H9 (cell line): ENCODE measurements at regions not wholly inside any gene's neighbourhood (a gene's known extent, or its start where the extent isn't known, plus 50 kb on each side); places are given as distances from the start of the nearest gene placed in this dataset.

Experiments used
- DNase-seq: peaks from one replicate; pipeline ENCODE4 v3.0.0-alpha.2; 2017
- H2AFZ ChIP-seq: one replicate; pipeline ENCODE4 v1.6.1; 2013; ENCODE audit warnings: mild to moderate bottlenecking, low read length, control low read depth, moderate library complexity
- H2AK5ac ChIP-seq: 2 replicates; pipeline ENCODE4 v1.6.1; 2013; ENCODE audit warnings: low read length, control low read depth, mixed read lengths; ENCODE audit not compliant: insufficient read length
- H2BK120ac ChIP-seq: one replicate; pipeline ENCODE4 v1.6.1; 2013; ENCODE audit warnings: low read depth, mild to moderate bottlenecking, low read length, control low read depth, inconsistent platforms; ENCODE audit not compliant: poor library complexity, severe bottlenecking
- H2BK12ac ChIP-seq: 2 replicates; pipeline ENCODE4 v1.6.1; 2013; ENCODE audit warnings: low read length, control low read depth, mixed read lengths, low read depth; ENCODE audit not compliant: insufficient read length
- H2BK15ac ChIP-seq: 2 replicates; pipeline ENCODE4 v1.6.1; 2013; ENCODE audit warnings: low read depth, low read length, control low read depth
- H2BK20ac ChIP-seq: one replicate; pipeline ENCODE4 v1.6.1; 2013; ENCODE audit warnings: low read depth, mild to moderate bottlenecking, low read length, control low read depth, inconsistent platforms; ENCODE audit not compliant: poor library complexity, severe bottlenecking
- H2BK5ac ChIP-seq: 2 replicates; pipeline ENCODE4 v1.6.1; 2013; ENCODE audit warnings: low read length, control low read depth, mixed read lengths; ENCODE audit not compliant: insufficient read length
- H3K14ac ChIP-seq: 2 replicates; pipeline ENCODE4 v1.6.1; 2013; ENCODE audit warnings: low read length, control low read depth; ENCODE audit not compliant: insufficient read depth
- H3K18ac ChIP-seq: 2 replicates; pipeline ENCODE4 v1.6.1; 2013; ENCODE audit warnings: low read depth, mild to moderate bottlenecking, mixed read lengths, low read length, control low read depth; ENCODE audit not compliant: insufficient read length
- H3K23ac ChIP-seq: 2 replicates; pipeline ENCODE4 v1.6.1; 2013; ENCODE audit warnings: low read length, control low read depth, mixed read lengths, low read depth; ENCODE audit not compliant: insufficient read length
- H3K23me2 ChIP-seq: 2 replicates; pipeline ENCODE4 v1.6.1; 2013; ENCODE audit warnings: low read depth, mild to moderate bottlenecking, mixed read lengths, low read length, control low read depth; ENCODE audit not compliant: insufficient read length, poor library complexity, severe bottlenecking
- H3K27ac ChIP-seq: 2 replicates; pipeline ENCODE4 v1.5.1; 2013; ENCODE audit warnings: low read length, control low read depth, mixed read lengths, low read depth; ENCODE audit not compliant: insufficient read length
- H3K27me3 ChIP-seq: 2 replicates; pipeline ENCODE4 v1.6.1; 2013; ENCODE audit warnings: low read length, control low read depth, inconsistent platforms; ENCODE audit not compliant: insufficient read depth
- H3K4ac ChIP-seq: 2 replicates; pipeline ENCODE4 v1.6.1; 2013; ENCODE audit warnings: low read depth, mild to moderate bottlenecking, control low read depth, inconsistent platforms, low read length, moderate library complexity
- H3K4me1 ChIP-seq: 2 replicates; pipeline ENCODE4 v1.6.1; 2013; ENCODE audit warnings: low read length, control low read depth, inconsistent platforms; ENCODE audit not compliant: insufficient read depth
- H3K4me2 ChIP-seq: 2 replicates; pipeline ENCODE4 v1.6.1; 2013; ENCODE audit warnings: low read length, control low read depth, mixed read lengths; ENCODE audit not compliant: insufficient read length, insufficient read depth
- H3K56ac ChIP-seq: 2 replicates; pipeline ENCODE4 v1.6.1; 2013; ENCODE audit warnings: low read depth, mild to moderate bottlenecking, mixed read lengths, low read length, control low read depth; ENCODE audit not compliant: insufficient read length
- H3K79me1 ChIP-seq: 2 replicates; pipeline ENCODE4 v1.6.1; 2013; ENCODE audit warnings: low read depth, mild to moderate bottlenecking, moderate library complexity, low read length, control low read depth, inconsistent platforms; ENCODE audit not compliant: insufficient read depth, poor library complexity, severe bottlenecking
- H3K79me2 ChIP-seq: 2 replicates; pipeline ENCODE4 v1.6.1; 2013; ENCODE audit warnings: low read length, control low read depth, inconsistent platforms; ENCODE audit not compliant: insufficient read depth
- H3K9ac ChIP-seq: 2 replicates; pipeline ENCODE4 v1.6.1; 2013; ENCODE audit warnings: low read length, control low read depth, mixed read lengths; ENCODE audit not compliant: insufficient read length; ENCODE audit errors: extremely low read depth
- H3K9me3 ChIP-seq: one replicate; pipeline ENCODE4 v1.6.1; 2013; ENCODE audit warnings: low read depth, low read length, inconsistent platforms; ENCODE audit not compliant: control insufficient read depth
- H3T11ph ChIP-seq: one replicate; pipeline ENCODE4 v1.6.1; 2013; ENCODE audit warnings: mild to moderate bottlenecking, low read length, control low read depth, inconsistent platforms
- H4K20me1 ChIP-seq: one replicate; pipeline ENCODE4 v1.6.1; 2013; ENCODE audit not compliant: control insufficient read depth, insufficient read length, insufficient read depth
- H4K5ac ChIP-seq: 2 replicates; pipeline ENCODE4 v1.6.1; 2013; ENCODE audit warnings: low read depth, mild to moderate bottlenecking, mixed read lengths, low read length, control low read depth; ENCODE audit not compliant: insufficient read length
- H4K8ac ChIP-seq: replicated peaks from 2 replicates; pipeline ENCODE4 v1.6.1; 2013; ENCODE audit warnings: low read length, control low read depth, mixed read lengths, low read depth; ENCODE audit not compliant: insufficient read length
- H4K91ac ChIP-seq: 2 replicates; pipeline ENCODE4 v1.6.1; 2013; ENCODE audit warnings: low read depth, mild to moderate bottlenecking, moderate library complexity, mixed read lengths, low read length, control low read depth; ENCODE audit not compliant: insufficient read length
- H3K27ac Mint-ChIP-seq, 3 experiments: 2 replicates in 2 of 3; 3 replicates in 1 of 3; pipeline ENCODE4 v1.8.0; 2020 to 2021; ENCODE audit warnings: mixed read lengths in 3 of 3, mild to moderate bottlenecking in 1 of 3, moderate library complexity in 1 of 3
- H3K27me3 Mint-ChIP-seq: 2 replicates; pipeline ENCODE4 v1.8.0; 2021; ENCODE audit warnings: low read depth, mild to moderate bottlenecking, moderate library complexity, mixed read lengths
- H3K36me3 Mint-ChIP-seq, 3 experiments: 2 replicates in 2 of 3; 3 replicates in 1 of 3; pipeline ENCODE4 v1.8.0; 2020 to 2021; ENCODE audit warnings: low read depth in 3 of 3, mixed read lengths in 3 of 3; ENCODE audit not compliant: insufficient read depth in 1 of 3
- H3K4me1 Mint-ChIP-seq, 2 experiments: 2 replicates each; pipeline ENCODE4 v1.8.0; 2020; ENCODE audit warnings: mixed read lengths in 2 of 2
- H3K4me3 Mint-ChIP-seq, 2 experiments: 2 replicates in 1 of 2; 3 replicates in 1 of 2; pipeline ENCODE4 v1.8.0; 2020 to 2021; ENCODE audit warnings: mild to moderate bottlenecking in 2 of 2, mixed read lengths in 2 of 2, moderate library complexity in 1 of 2
- H3K9me3 Mint-ChIP-seq, 2 experiments: 2 replicates in 1 of 2; 3 replicates in 1 of 2; pipeline ENCODE4 v1.8.0; 2020; ENCODE audit warnings: mild to moderate bottlenecking in 2 of 2, mixed read lengths in 2 of 2, moderate library complexity in 1 of 2
- CTCF ChIP-seq: fragments of 200-600 bp; sonication (generic); conservative IDR thresholded peaks from 3 replicates; pipeline ENCODE4 v1.8.0; 2021; ENCODE audit warnings: antibody characterized with exemption, mild to moderate bottlenecking
- WGBS: extraction: QIAGEN DNeasy Blood & Tissue Kit; methylation state at CpG from one replicate; pipeline ENCODE4 v1.1.7; 2013; ENCODE audit warnings: missing lambda C conversion rate, low lambda C conversion rate, mixed read lengths; ENCODE audit not compliant: insufficient read length; ENCODE audit errors: extremely low coverage; 5-methylcytosine and 5-hydroxymethylcytosine counted together

GRCh38 chr14:81765651-81766275 is 232.1 kb upstream of the SEL1L start:
- no peak overlapping the region for H2BK15ac ChIP-seq
- no peaks in the 10 kb centered on the region for H3K79me1 ChIP-seq
- no peak overlapping the region for H4K91ac ChIP-seq
- H3K56ac ChIP-seq, result no peak overlapping the region
- H3K4me1 ChIP-seq, result no peaks in the 10 kb centered on the region
- no peak overlapping the region for H3K4ac ChIP-seq
- no peaks in the 10 kb centered on the region for H3K23me2 ChIP-seq
- no peak overlapping the region for H3K23ac ChIP-seq
- no peak overlapping the region for H3K18ac ChIP-seq
- no peak overlapping the region for H3K4me3 Mint-ChIP-seq
- no peaks in the 10 kb centered on the region for H3K36me3 Mint-ChIP-seq
- no peak for TF ChIP-seq CTCF
- no peaks in the 10 kb centered on the region for H3K79me2 ChIP-seq
- no peak overlapping the region for H2AK5ac ChIP-seq
- no peaks in the 10 kb centered on the region for H3K4me1 Mint-ChIP-seq
- no peaks in the 10 kb centered on the region for H3K9me3 Mint-ChIP-seq
- H3K27me3 Mint-ChIP-seq, result no peaks in the 10 kb centered on the region
- no peak overlapping the region for H3K27ac Mint-ChIP-seq
- H3K14ac ChIP-seq, result no peak overlapping the region
- H2BK120ac ChIP-seq, result no peak overlapping the region
- H3K9me3 ChIP-seq, result no peaks in the 10 kb centered on the region
- H2BK5ac ChIP-seq, result no peak overlapping the region
- DNase-seq, result no peak
- H4K20me1 ChIP-seq, result no peaks in the 10 kb centered on the region
- H3K27ac ChIP-seq, result no peak overlapping the region
- no peak overlapping the region for H4K5ac ChIP-seq
- H3K4me2 ChIP-seq, result no peak overlapping the region
- H3K27me3 ChIP-seq, result no peaks in the 10 kb centered on the region
- H2BK12ac ChIP-seq, result no peak overlapping the region
- no peak overlapping the region for H2AFZ ChIP-seq
- no peak overlapping the region for H2BK20ac ChIP-seq
- H4K8ac ChIP-seq, result no peak overlapping the region
- H3K9ac ChIP-seq, result no peak overlapping the region
- no peak overlapping the region for H3T11ph ChIP-seq
- no CpG with 5 or more reads among the region's 3 CpGs for WGBS
